PFSK-1 (cell line): ENCODE measurements at regions not wholly inside any gene's neighbourhood (a gene's known extent, or its start where the extent isn't known, plus 50 kb on each side); places are given as distances from the start of the nearest gene placed in this dataset.

Experiments
- FOXP2 ChIP-seq: optimal IDR thresholded peaks from 2 replicates; pipeline ENCODE3; 2011; ENCODE audit warnings: borderline replicate concordance, control low read depth, inconsistent platforms; ENCODE audit not compliant: insufficient read depth; ENCODE audit errors: extremely low read length, extremely low read depth
- POLR2AphosphoS5 ChIP-seq: IDR thresholded peaks from 2 replicates; pipeline ENCODE4 v1.6.1; 2012; ENCODE audit warnings: low read depth, mild to moderate bottlenecking, control low read depth, low read length, moderate library complexity
- REST ChIP-seq, 2 experiments: IDR thresholded peaks; 2 replicates each; pipeline versions ENCODE4 v1.6.1 to v1.8.0; 2011 to 2012; ENCODE audit warnings: low read depth in 2 of 2, low read length in 2 of 2, control low read depth in 1 of 2, inconsistent platforms in 1 of 2, mild to moderate bottlenecking in 1 of 2, moderate library complexity in 1 of 2; ENCODE audit not compliant: insufficient read depth in 1 of 2
- SIN3A ChIP-seq: IDR thresholded peaks from 2 replicates; pipeline ENCODE4 v1.6.1; 2012; ENCODE audit warnings: mild to moderate bottlenecking, low read length, moderate library complexity, borderline replicate concordance; ENCODE audit not compliant: insufficient read depth
- TAF1 ChIP-seq: IDR thresholded peaks from 2 replicates; pipeline ENCODE4 v1.6.1; 2012; ENCODE audit warnings: low read length, control low read depth, borderline replicate concordance; ENCODE audit not compliant: insufficient read depth

GRCh38 chr11:134571301-134571700 is 159.3 kb upstream of the B3GAT1 start:
- TF ChIP-seq SIN3A (no peak), TAF1 (no peak), REST (IDR thresholded peaks at IDR 0.05; ENCODE audit: insufficient read depth in 1 of 2, low read depth in 2 of 2, low read length in 2 of 2) (no peak), POLR2AphosphoS5 (no peak), FOXP2 (no peak)
